NCI-H446 treated with DMSO at 0.1 percent for 48 hours (cell line): ENCODE measurements at regions not wholly inside any gene's neighbourhood (a gene's known extent, or its start where the extent isn't known, plus 50 kb on each side); places are given as distances from the start of the nearest gene placed in this dataset.

ENCODE experiments used
- DNase-seq: peaks from one replicate; lab custom pipeline; 2025; lab: John Stamatoyannopoulos, UW

GRCh38 chr1:169053196-169053595 lies 53.3 kb upstream of the ATP1B1 start:
- no peak for DNase-seq
